Sigmoid colon (tissue), 6 donors: ENCODE measurements at regions not wholly inside any gene's neighbourhood (a gene's known extent, or its start where the extent isn't known, plus 50 kb on each side); places are given as distances from the start of the nearest gene placed in this dataset.

Source experiments
- DNase-seq: peaks from one replicate; pipeline ENCODE4 v3.0.0-alpha.2; 2019
- H3K27ac ChIP-seq, 4 donors: fragments of 200-600 bp; sonication (generic); one replicate each; pipeline ENCODE4 v1.5.1; 2016 to 2019; ENCODE audit warnings: mild to moderate bottlenecking in 1 of 4
- H3K27me3 ChIP-seq, 3 donors: fragments of 200-600 bp; sonication (generic); one replicate each; pipeline ENCODE4 v1.5.1; 2019; ENCODE audit warnings: mild to moderate bottlenecking in 1 of 3
- H3K36me3 ChIP-seq, 4 donors: fragments of 200-600 bp; sonication (generic); one replicate each; pipeline ENCODE4 v1.5.1; 2016 to 2019
- H3K4me1 ChIP-seq, 4 donors: fragments of 200-600 bp; sonication (generic); one replicate each; pipeline ENCODE4 v1.5.1; 2017 to 2019
- H3K4me3 ChIP-seq, 4 donors: fragments of 200-600 bp; sonication (generic); one replicate each; pipeline ENCODE4 v1.5.1; 2017 to 2019; ENCODE audit warnings: mild to moderate bottlenecking in 2 of 4, moderate library complexity in 1 of 4
- H3K9me3 ChIP-seq, 4 donors: fragments of 200-600 bp in 3 of 4; sonication (generic) in 3 of 4; one replicate each; pipeline versions ENCODE4 v1.5.1 to v1.6.1; 2013 to 2019
- EP300 ChIP-seq, 4 donors: sonication (generic); formaldehyde crosslinking; IDR thresholded peaks; one replicate each; pipeline ENCODE4 v1.6.1; 2017; ENCODE audit warnings: antibody characterized with exemption in 4 of 4
- POLR2A ChIP-seq, 2 donors: fragments of 450-650 bp; IDR thresholded peaks; one replicate each; pipeline ENCODE4 v1.6.1; 2016; ENCODE audit warnings: antibody characterized with exemption in 2 of 2, mild to moderate bottlenecking in 2 of 2, moderate library complexity in 2 of 2
- POLR2AphosphoS5 ChIP-seq, 4 donors: sonication (generic); formaldehyde crosslinking; IDR thresholded peaks; one replicate each; pipeline ENCODE4 v1.6.1; 2017; ENCODE audit warnings: antibody characterized with exemption in 4 of 4
- WGBS, 2 donors: extraction: QIAGEN DNeasy Blood & Tissue Kit; methylation state at CpG; one replicate each; pipeline ENCODE4 v1.1.7; 2013; 5-methylcytosine and 5-hydroxymethylcytosine counted together
- intact Hi-C: fragments of 100-400 bp; cut with DNase I; formaldehyde crosslinking; loops from one replicate; pipeline ENCODE4 v1.15.1; 2023
- TF ChIP-seq, protein P1 (sequence below), 4 experiments: fragments of 450-650 bp in 3 of 4; fragments of 200-600 bp in 1 of 4; IDR thresholded peaks; one replicate each; pipeline ENCODE4 v1.5.1; 2016 to 2019; ENCODE audit warnings: antibody characterized with exemption in 4 of 4, mild to moderate bottlenecking in 3 of 4, moderate library complexity in 2 of 4
- donor health status: healthy with polysubstance abuse.
- donor health status: healthy.

DNA sequence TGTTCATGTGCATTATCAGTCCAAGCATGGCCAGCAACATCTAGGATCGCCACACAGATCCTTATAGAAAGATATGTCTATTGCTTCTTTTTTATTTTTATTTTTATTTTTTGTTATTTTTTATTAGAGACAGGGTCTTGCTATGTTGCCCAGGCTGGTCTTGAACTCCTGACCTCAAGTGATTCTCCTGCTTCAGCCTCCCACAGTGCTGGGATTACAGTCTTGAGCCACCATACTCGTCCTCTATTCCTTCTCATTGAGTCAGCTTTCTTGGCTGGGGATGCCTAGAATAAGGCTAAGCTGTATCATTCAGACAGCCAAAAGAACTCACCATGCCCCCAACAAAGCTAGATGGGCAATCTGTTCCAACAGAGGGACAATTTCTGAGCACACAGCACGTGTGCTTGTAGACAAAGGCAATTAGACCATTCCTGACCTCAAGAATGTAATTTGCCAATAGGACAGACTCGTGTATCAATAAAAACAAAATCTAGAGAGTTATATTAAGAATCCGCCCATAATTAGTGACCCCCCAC lies 264.0 kb upstream of the NEBL start:
- 85 to 88% methylated on average over 5 of the region's 5 CpGs for WGBS, 2 donors
- Histone ChIP-seq H3K4me3 (no peak overlapping the region), H3K4me1 (no peaks in the 10 kb centered on the region), H3K27ac (no peak overlapping the region), H3K27me3 (no peaks in the 10 kb centered on the region), H3K9me3 (no peaks in the 10 kb centered on the region), H3K36me3 (no peaks in the 10 kb centered on the region)
- intact Hi-C loops = no loop called here
- DNase-seq = no peak
- no peak for TF ChIP-seq POLR2AphosphoS5 (IDR thresholded peaks at IDR 0.05)
- no peak for TF ChIP-seq EP300 (IDR thresholded peaks at IDR 0.05)
- TF ChIP-seq, protein P1, sequence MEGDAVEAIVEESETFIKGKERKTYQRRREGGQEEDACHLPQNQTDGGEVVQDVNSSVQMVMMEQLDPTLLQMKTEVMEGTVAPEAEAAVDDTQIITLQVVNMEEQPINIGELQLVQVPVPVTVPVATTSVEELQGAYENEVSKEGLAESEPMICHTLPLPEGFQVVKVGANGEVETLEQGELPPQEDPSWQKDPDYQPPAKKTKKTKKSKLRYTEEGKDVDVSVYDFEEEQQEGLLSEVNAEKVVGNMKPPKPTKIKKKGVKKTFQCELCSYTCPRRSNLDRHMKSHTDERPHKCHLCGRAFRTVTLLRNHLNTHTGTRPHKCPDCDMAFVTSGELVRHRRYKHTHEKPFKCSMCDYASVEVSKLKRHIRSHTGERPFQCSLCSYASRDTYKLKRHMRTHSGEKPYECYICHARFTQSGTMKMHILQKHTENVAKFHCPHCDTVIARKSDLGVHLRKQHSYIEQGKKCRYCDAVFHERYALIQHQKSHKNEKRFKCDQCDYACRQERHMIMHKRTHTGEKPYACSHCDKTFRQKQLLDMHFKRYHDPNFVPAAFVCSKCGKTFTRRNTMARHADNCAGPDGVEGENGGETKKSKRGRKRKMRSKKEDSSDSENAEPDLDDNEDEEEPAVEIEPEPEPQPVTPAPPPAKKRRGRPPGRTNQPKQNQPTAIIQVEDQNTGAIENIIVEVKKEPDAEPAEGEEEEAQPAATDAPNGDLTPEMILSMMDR (IDR thresholded peaks at IDR 0.05) = no peak
- TF ChIP-seq POLR2A (IDR thresholded peaks at IDR 0.05) = no peak

- Histone ChIP-seq H3K27ac (no peak overlapping the region), H3K27me3 (no peaks in the 10 kb centered on the region), H3K4me1 (no peaks in the 10 kb centered on the region), H3K4me3 (no peak overlapping the region), H3K9me3 (no peaks in the 10 kb centered on the region), H3K36me3 (no peaks in the 10 kb centered on the region)
- no peak for DNase-seq
- TF ChIP-seq, protein P1 (IDR thresholded peaks at IDR 0.05) = no peak
- TF ChIP-seq POLR2AphosphoS5 (IDR thresholded peaks at IDR 0.05) = no peak
- no peak for TF ChIP-seq EP300 (IDR thresholded peaks at IDR 0.05)
- TF ChIP-seq POLR2A (IDR thresholded peaks at IDR 0.05) = no peak
- intact Hi-C loops = no loop called here
- WGBS, 2 donors = 10 to 44% methylated on average over 4 of the region's 4 CpGs
Measured at GRCh38 chr10:21160116-21160515, 263.0 kb upstream of the NEBL start.

- Histone ChIP-seq H3K9me3 (no peaks in the 10 kb centered on the region), H3K36me3 (no peaks in the 10 kb centered on the region), H3K27me3 (no peaks in the 10 kb centered on the region), H3K4me3 (no peak overlapping the region), H3K27ac (no peak overlapping the region), H3K4me1 (no peaks in the 10 kb centered on the region)
- intact Hi-C loops = no loop called here
- TF ChIP-seq POLR2A (IDR thresholded peaks at IDR 0.05) (no peak), EP300 (IDR thresholded peaks at IDR 0.05) (no peak), POLR2AphosphoS5 (IDR thresholded peaks at IDR 0.05) (no peak)
- TF ChIP-seq, protein P1 (IDR thresholded peaks at IDR 0.05) = no peak
- DNase-seq = no peak
- WGBS, 2 donors = 38 to 75% methylated on average over 4 of the region's 4 CpGs
Measured at GRCh38 chr10:21159669-21160068, 262.6 kb upstream of the NEBL start.

- DNase-seq = no peak
- no peak overlapping the region for H3K4me3 ChIP-seq
- H3K9me3 ChIP-seq = no peaks in the 10 kb centered on the region
- WGBS, 2 donors = 96% methylated on average over 3 of the region's 3 CpGs
- H3K4me1 ChIP-seq = no peaks in the 10 kb centered on the region
- H3K27ac ChIP-seq = no peak overlapping the region
- TF ChIP-seq POLR2A (IDR thresholded peaks at IDR 0.05) (no peak), EP300 (IDR thresholded peaks at IDR 0.05) (no peak), POLR2AphosphoS5 (IDR thresholded peaks at IDR 0.05) (no peak)
- TF ChIP-seq, protein P1 (IDR thresholded peaks at IDR 0.05) = no peak
- no peaks in the 10 kb centered on the region for H3K27me3 ChIP-seq
- intact Hi-C loops = no loop called here
- H3K36me3 ChIP-seq = no peaks in the 10 kb centered on the region
Measured at GRCh38 chr10:21158301-21158700, 261.2 kb upstream of the NEBL start.

GRCh38 chr10:21157664-21158063 lies 260.6 kb upstream of the NEBL start:
- DNase-seq = no peak
- no peaks in the 10 kb centered on the region for H3K27me3 ChIP-seq
- H3K27ac ChIP-seq = no peak overlapping the region
- H3K4me1 ChIP-seq = no peaks in the 10 kb centered on the region
- 82 to 85% methylated on average over 4 of the region's 4 CpGs for WGBS, 2 donors
- H3K36me3 ChIP-seq = no peaks in the 10 kb centered on the region
- intact Hi-C loops = no loop called here
- no peak for TF ChIP-seq POLR2A (IDR thresholded peaks at IDR 0.05)
- no peak for TF ChIP-seq EP300 (IDR thresholded peaks at IDR 0.05)
- no peak for TF ChIP-seq POLR2AphosphoS5 (IDR thresholded peaks at IDR 0.05)
- TF ChIP-seq, protein P1 (IDR thresholded peaks at IDR 0.05) = no peak
- H3K9me3 ChIP-seq = no peaks in the 10 kb centered on the region
- no peak overlapping the region for H3K4me3 ChIP-seq
